Breast epithelium (tissue), 4 donors: ENCODE measurements at regions not wholly inside any gene's neighbourhood (a gene's known extent, or its start where the extent isn't known, plus 50 kb on each side); places are given as distances from the start of the nearest gene placed in this dataset.
A peak's percentile ranks its signal among the peaks of the same experiment; 100 is the strongest.

Source experiments
- DNase-seq, 2 donors: peaks; one replicate each; pipeline ENCODE4 v3.0.0-alpha.2; 2019; ENCODE audit warnings: low spot score in 2 of 2
- H3K27ac ChIP-seq, 2 donors: fragments of 200-600 bp; sonication (generic) in 1 of 2; one replicate each; pipeline ENCODE4 v1.5.1; 2016 to 2019; ENCODE audit warnings: mild to moderate bottlenecking in 1 of 2
- H3K27me3 ChIP-seq, 2 donors: fragments of 200-600 bp; sonication (generic) in 1 of 2; one replicate each; pipeline versions ENCODE4 v1.5.1 to v1.6.0; 2017 to 2019; ENCODE audit warnings: control low read depth in 1 of 2, mild to moderate bottlenecking in 1 of 2
- H3K36me3 ChIP-seq: fragments of 200-600 bp; one replicate; pipeline ENCODE4 v1.5.1; 2019
- H3K4me1 ChIP-seq, 2 donors: fragments of 200-600 bp; sonication (generic); one replicate each; pipeline ENCODE4 v1.5.1; 2016 to 2019; ENCODE audit warnings: control low read depth in 1 of 2
- H3K4me3 ChIP-seq, 3 donors: fragments of 200-600 bp; sonication (generic); 1 replicate in 2 of 3; 2 replicates in 1 of 3; pipeline ENCODE4 v1.5.1; 2016 to 2019; ENCODE audit warnings: mild to moderate bottlenecking in 3 of 3, moderate library complexity in 2 of 3
- H3K9me3 ChIP-seq, 2 donors: fragments of 200-600 bp; sonication (generic) in 1 of 2; one replicate each; pipeline ENCODE4 v1.5.1; 2016 to 2019; ENCODE audit warnings: control low read depth in 1 of 2
- POLR2A ChIP-seq: fragments of 450-650 bp; IDR thresholded peaks from one replicate; pipeline ENCODE4 v1.6.1; 2016; ENCODE audit warnings: antibody characterized with exemption, mild to moderate bottlenecking, moderate library complexity
- POLR2AphosphoS5 ChIP-seq, 3 donors: sonication (generic); formaldehyde crosslinking; IDR thresholded peaks; one replicate each; pipeline ENCODE4 v1.6.1; 2017; ENCODE audit warnings: antibody characterized with exemption in 3 of 3
- intact Hi-C: fragments of 100-400 bp; cut with DNase I; formaldehyde crosslinking; loops from one replicate; pipeline ENCODE4 v1.15.1; 2023; ENCODE audit warnings: low total_unique reads
- TF ChIP-seq, protein P1 (sequence below), 3 donors: fragments of 450-650 bp; IDR thresholded peaks; one replicate each; pipeline ENCODE4 v1.5.1; 2016 to 2017; ENCODE audit warnings: antibody characterized with exemption in 3 of 3, mild to moderate bottlenecking in 3 of 3, moderate library complexity in 3 of 3

DNA sequence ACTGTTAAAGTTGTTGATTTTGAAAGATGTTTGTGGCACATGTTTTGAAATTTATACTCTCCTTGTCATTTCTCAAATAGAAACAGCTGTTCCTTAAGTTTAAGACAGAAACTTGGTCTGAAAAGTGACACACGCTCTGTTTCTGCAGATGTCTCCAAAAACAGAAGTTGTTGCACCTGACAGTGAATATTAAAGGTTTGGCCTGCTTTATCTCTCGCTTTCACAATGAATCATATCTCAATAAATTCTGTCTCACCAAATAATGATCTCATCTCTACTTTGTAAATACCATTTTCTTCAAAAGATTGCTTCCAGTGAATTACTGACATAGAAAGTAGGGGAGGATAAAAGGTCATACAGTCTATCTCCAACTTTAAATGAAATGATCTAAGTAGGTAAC, 294.9 kb upstream of the SYT4 start:
- Histone ChIP-seq H3K9me3 (no peaks in the 10 kb centered on the region), H3K4me3 (no peak overlapping the region), H3K27ac (no peak overlapping the region), H3K4me1 (no peaks in the 10 kb centered on the region), H3K36me3 (no peaks in the 10 kb centered on the region), H3K27me3 (no peaks in the 10 kb centered on the region)
- no peak for DNase-seq
- intact Hi-C loops = no loop called here
- TF ChIP-seq, protein P1, sequence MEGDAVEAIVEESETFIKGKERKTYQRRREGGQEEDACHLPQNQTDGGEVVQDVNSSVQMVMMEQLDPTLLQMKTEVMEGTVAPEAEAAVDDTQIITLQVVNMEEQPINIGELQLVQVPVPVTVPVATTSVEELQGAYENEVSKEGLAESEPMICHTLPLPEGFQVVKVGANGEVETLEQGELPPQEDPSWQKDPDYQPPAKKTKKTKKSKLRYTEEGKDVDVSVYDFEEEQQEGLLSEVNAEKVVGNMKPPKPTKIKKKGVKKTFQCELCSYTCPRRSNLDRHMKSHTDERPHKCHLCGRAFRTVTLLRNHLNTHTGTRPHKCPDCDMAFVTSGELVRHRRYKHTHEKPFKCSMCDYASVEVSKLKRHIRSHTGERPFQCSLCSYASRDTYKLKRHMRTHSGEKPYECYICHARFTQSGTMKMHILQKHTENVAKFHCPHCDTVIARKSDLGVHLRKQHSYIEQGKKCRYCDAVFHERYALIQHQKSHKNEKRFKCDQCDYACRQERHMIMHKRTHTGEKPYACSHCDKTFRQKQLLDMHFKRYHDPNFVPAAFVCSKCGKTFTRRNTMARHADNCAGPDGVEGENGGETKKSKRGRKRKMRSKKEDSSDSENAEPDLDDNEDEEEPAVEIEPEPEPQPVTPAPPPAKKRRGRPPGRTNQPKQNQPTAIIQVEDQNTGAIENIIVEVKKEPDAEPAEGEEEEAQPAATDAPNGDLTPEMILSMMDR (IDR thresholded peaks at IDR 0.05) = no peak
- TF ChIP-seq POLR2AphosphoS5 (IDR thresholded peaks at IDR 0.05) (no peak), POLR2A (no peak)

DNA sequence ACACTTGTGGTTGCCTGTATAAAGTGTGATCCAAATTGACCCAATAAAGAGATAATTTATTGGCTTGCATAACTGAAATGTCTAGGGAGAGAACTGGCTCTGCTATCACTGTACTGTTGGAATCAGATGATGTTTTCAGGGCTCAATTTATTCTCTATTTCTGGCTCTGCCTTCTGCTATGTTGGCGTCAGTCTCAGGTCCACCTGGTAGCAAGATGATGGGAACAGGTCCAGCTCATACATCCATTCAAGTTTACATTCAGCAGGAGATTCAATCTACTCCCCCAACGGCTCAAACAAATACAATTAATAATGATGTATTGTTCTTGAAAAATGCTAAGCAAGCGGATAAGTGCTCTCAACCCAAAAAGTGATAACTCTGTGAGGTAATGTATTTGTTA, 297.7 kb upstream of the SYT4 start:
- intact Hi-C loops = no loop called here
- Histone ChIP-seq H3K27ac (no peak overlapping the region), H3K4me3 (no peak overlapping the region), H3K9me3 (no peaks in the 10 kb centered on the region), H3K27me3 (no peaks in the 10 kb centered on the region), H3K4me1 (no peaks in the 10 kb centered on the region), H3K36me3 (no peaks in the 10 kb centered on the region)
- TF ChIP-seq POLR2A (no peak), POLR2AphosphoS5 (IDR thresholded peaks at IDR 0.05) (no peak)
- TF ChIP-seq, protein P1 (IDR thresholded peaks at IDR 0.05) = no peak
- no peak for DNase-seq

DNA sequence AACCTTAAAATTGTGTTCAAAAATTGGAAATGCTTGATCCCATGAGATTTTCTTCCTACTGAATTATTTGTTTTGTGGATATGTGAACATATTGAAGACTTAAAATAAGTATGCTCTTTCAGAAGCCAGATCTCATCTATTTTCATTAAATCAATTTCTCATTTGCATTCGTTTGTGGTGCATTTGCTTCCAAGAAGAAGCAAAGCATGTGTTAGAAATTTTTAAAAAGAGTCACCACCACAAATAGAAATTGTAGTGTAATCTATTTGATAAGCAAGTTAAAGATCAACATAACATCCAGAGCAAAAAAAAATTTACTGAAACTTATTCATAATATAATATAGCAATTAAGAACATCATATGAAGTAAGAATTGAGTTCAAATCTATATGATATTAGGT, 300.9 kb upstream of the SYT4 start:
- no peak for DNase-seq
- TF ChIP-seq POLR2A = no peak
- TF ChIP-seq, protein P1 (IDR thresholded peaks at IDR 0.05) = no peak
- TF ChIP-seq POLR2AphosphoS5 (IDR thresholded peaks at IDR 0.05) = no peak
- Histone ChIP-seq H3K27me3 (no peaks in the 10 kb centered on the region), H3K4me3 (no peak overlapping the region), H3K9me3 (no peaks in the 10 kb centered on the region), H3K36me3 (no peaks in the 10 kb centered on the region), H3K27ac (no peak overlapping the region), H3K4me1 (no peaks in the 10 kb centered on the region)
- intact Hi-C loops = no loop called here

DNA sequence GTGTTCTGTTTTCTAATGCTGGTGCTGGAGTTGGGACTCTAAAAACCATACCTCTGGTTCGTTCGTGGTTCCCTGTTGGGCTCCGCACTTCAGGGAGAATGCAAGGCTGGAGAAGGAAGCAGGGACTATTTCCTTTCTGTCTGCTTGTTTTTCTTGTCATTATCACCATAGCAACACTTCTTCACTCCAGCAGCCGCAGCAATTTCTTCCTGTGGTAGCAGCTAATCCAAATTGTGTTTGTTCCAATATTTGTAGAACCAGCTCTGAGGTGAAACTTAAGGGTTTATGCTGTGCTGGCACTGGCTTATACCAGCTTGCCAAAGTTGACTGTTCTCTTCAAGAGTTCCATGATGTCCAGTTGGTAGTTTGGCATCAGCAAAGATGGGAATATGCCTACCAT, 301.4 kb upstream of the SYT4 start:
- intact Hi-C loops = no loop called here
- H3K9me3 ChIP-seq = no peaks in the 10 kb centered on the region
- no peak overlapping the region for H3K4me3 ChIP-seq
- TF ChIP-seq POLR2AphosphoS5 (IDR thresholded peaks at IDR 0.05) = no peak
- TF ChIP-seq, protein P1 (IDR thresholded peaks at IDR 0.05) = no peak
- TF ChIP-seq POLR2A = no peak
- H3K27me3 ChIP-seq = no peaks in the 10 kb centered on the region
- DNase-seq = no peak
- H3K4me1 ChIP-seq = no peaks in the 10 kb centered on the region
- no peak overlapping the region for H3K27ac ChIP-seq
- H3K36me3 ChIP-seq = no peaks in the 10 kb centered on the region

DNA sequence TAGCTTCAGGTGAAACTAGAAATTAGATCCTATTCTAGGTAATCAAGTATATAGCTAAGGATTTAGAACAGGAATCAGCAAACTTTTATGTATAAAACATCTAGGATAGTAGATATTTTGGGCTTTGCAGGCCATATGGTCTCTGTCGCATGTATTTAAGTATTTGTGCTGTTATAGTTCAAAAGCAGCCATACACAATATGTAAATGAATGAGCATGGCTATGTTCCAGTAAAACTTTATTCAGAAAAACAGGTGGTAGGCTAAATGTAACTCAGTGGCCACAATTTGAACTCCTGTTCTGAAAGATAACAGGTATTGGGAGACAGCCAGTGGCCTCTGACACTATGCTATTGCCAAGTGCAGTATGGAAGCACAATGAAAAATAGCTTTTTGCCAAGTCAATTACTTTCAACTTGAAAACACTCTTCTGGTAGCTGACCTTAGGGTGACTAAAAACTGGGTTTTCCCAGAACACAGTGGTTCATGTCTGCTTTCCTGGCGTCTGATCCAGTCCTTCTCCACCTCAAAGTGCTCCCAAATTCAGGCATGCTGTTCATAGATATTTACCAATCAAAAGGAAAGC, 304.7 kb upstream of the SYT4 start:
- Histone ChIP-seq H3K4me1 (no peaks in the 10 kb centered on the region), H3K4me3 (no peak overlapping the region), H3K27ac (no peak overlapping the region), H3K27me3 (no peaks in the 10 kb centered on the region), H3K9me3 (no peaks in the 10 kb centered on the region), H3K36me3 (no peaks in the 10 kb centered on the region)
- no peak for DNase-seq
- intact Hi-C loops = no loop called here
- TF ChIP-seq POLR2AphosphoS5 (IDR thresholded peaks at IDR 0.05) = peak in 1 of 3 donors; percentile 19
- no peak for TF ChIP-seq POLR2A
- TF ChIP-seq, protein P1 (IDR thresholded peaks at IDR 0.05) = no peak
